IMR-90 (cell line): ENCODE measurements at regions not wholly inside any gene's neighbourhood (a gene's known extent, or its start where the extent isn't known, plus 50 kb on each side); places are given as distances from the start of the nearest gene placed in this dataset.

ENCODE experiments used
- ATAC-seq: fragments of 200-7000 bp; cut with Tn5 transposase; 2 replicates; pipeline ENCODE4 v1.9.1; 2020; ENCODE audit warnings: low read depth, mild to moderate bottlenecking, moderate library complexity
- BruUV-seq: library from RNA; stranded (reverse); fragments of 400-500 nt; replicated peaks from 2 replicates; lab custom pipeline; 2021; lab: Mats Ljungman, UMichigan
- CTCF ChIA-PET: fragments of 300-600 bp; formaldehyde crosslinking; extraction: SDS; loops from one replicate; lab custom pipeline; 2021; ENCODE audit warnings: antibody characterized with exemption; lab: Yijun Ruan, JAX
- POLR2A ChIA-PET: fragments of 300-600 bp; sonication (Branson Sonifier 250); formaldehyde crosslinking; loops from one replicate; lab custom pipeline; 2022; ENCODE audit warnings: antibody characterized with exemption; ENCODE audit not compliant: unreplicated experiment; lab: Charles Lee
- DNase-seq: peaks from one replicate; pipeline ENCODE4 v3.0.0; 2013
- H2AFZ ChIP-seq: replicated peaks from 2 replicates; pipeline ENCODE3; 2013; ENCODE audit warnings: low read length, mild to moderate bottlenecking; ENCODE audit not compliant: poor library complexity
- H2AK5ac ChIP-seq: 2 replicates; pipeline ENCODE4 v1.6.1; 2013; ENCODE audit warnings: low read depth, low read length, inconsistent platforms
- H2AK9ac ChIP-seq: replicated peaks from 2 replicates; pipeline ENCODE3; 2013; ENCODE audit warnings: mild to moderate bottlenecking, low read depth, low read length, moderate library complexity; ENCODE audit not compliant: poor library complexity
- H2BK120ac ChIP-seq: 2 replicates; pipeline ENCODE4 v1.6.1; 2013; ENCODE audit warnings: low read depth, low read length, inconsistent platforms
- H2BK15ac ChIP-seq: 3 replicates; pipeline ENCODE4 v1.6.1; 2013; ENCODE audit warnings: low read depth, low read length, inconsistent platforms
- H2BK20ac ChIP-seq: 2 replicates; pipeline ENCODE4 v1.6.1; 2013; ENCODE audit warnings: low read depth, mild to moderate bottlenecking, inconsistent platforms, low read length, moderate library complexity
- H2BK5ac ChIP-seq: 2 replicates; pipeline ENCODE4 v1.6.1; 2013; ENCODE audit warnings: mild to moderate bottlenecking, low read depth, low read length, inconsistent platforms; ENCODE audit not compliant: poor library complexity, severe bottlenecking
- H3K14ac ChIP-seq: replicated peaks from 2 replicates; pipeline ENCODE4 v1.6.1; 2013; ENCODE audit warnings: low read depth, low read length, inconsistent platforms
- H3K18ac ChIP-seq: 2 replicates; pipeline ENCODE4 v1.6.1; 2013; ENCODE audit warnings: low read depth, low read length, control low read depth
- H3K23ac ChIP-seq: 2 replicates; pipeline ENCODE4 v1.6.1; 2013; ENCODE audit warnings: low read depth, low read length, inconsistent platforms
- H3K27ac ChIP-seq: 2 replicates; pipeline ENCODE4 v1.5.1; 2013; ENCODE audit warnings: mild to moderate bottlenecking, control low read depth, low read length; ENCODE audit not compliant: insufficient read depth
- H3K27me3 ChIP-seq: 2 replicates; pipeline ENCODE4 v1.6.1; 2013; ENCODE audit warnings: low read length; ENCODE audit not compliant: control insufficient read depth, insufficient read depth
- H3K36me3 ChIP-seq: 2 replicates; pipeline ENCODE4 v1.6.1; 2013; ENCODE audit warnings: low read length, mixed read lengths; ENCODE audit not compliant: control insufficient read depth, insufficient read depth
- H3K4ac ChIP-seq: 2 replicates; pipeline ENCODE4 v1.6.1; 2013; ENCODE audit warnings: low read depth, low read length, inconsistent platforms
- H3K4me1 ChIP-seq: 2 replicates; pipeline ENCODE4 v1.6.1; 2013; ENCODE audit warnings: low read length, mixed read lengths; ENCODE audit not compliant: control insufficient read depth, insufficient read depth
- H3K4me2 ChIP-seq: 2 replicates; pipeline ENCODE4 v1.6.1; 2013; ENCODE audit warnings: low read depth, mild to moderate bottlenecking, control low read depth, low read length, moderate library complexity
- H3K4me3 ChIP-seq: 2 replicates; pipeline ENCODE4 v1.5.1; 2013; ENCODE audit warnings: low read depth, mild to moderate bottlenecking, control low read depth, low read length, moderate library complexity; ENCODE audit not compliant: insufficient read depth
- H3K56ac ChIP-seq: 2 replicates; pipeline ENCODE4 v1.6.1; 2013; ENCODE audit warnings: low read length, inconsistent platforms; ENCODE audit not compliant: insufficient read depth; ENCODE audit errors: extremely low read depth
- H3K79me1 ChIP-seq, 2 experiments: 2 replicates each; pipeline ENCODE4 v1.6.1; 2013; ENCODE audit warnings: low read length in 2 of 2, inconsistent platforms in 1 of 2, low read depth in 1 of 2
- H3K9ac ChIP-seq: 2 replicates; pipeline ENCODE4 v1.6.1; 2013; ENCODE audit warnings: low read depth, low read length, control low read depth
- H3K9me1 ChIP-seq: 2 replicates; pipeline ENCODE4 v1.6.1; 2013; ENCODE audit warnings: low read length, inconsistent platforms; ENCODE audit not compliant: insufficient read depth
- H3K9me3 ChIP-seq: 2 replicates; pipeline ENCODE4 v1.6.1; 2013; ENCODE audit warnings: low read length; ENCODE audit not compliant: control insufficient read depth, insufficient read depth
- H4K20me1 ChIP-seq: 2 replicates; pipeline ENCODE4 v1.6.1; 2013; ENCODE audit warnings: low read length, inconsistent platforms; ENCODE audit not compliant: insufficient read depth
- H4K5ac ChIP-seq: 2 replicates; pipeline ENCODE4 v1.6.1; 2013; ENCODE audit warnings: mild to moderate bottlenecking, low read depth, low read length, control low read depth
- H4K8ac ChIP-seq, 2 experiments: 2 replicates each; pipeline ENCODE4 v1.6.1; 2013; ENCODE audit warnings: low read depth in 2 of 2, low read length in 2 of 2, control low read depth in 1 of 2, inconsistent platforms in 1 of 2
- H4K91ac ChIP-seq: 2 replicates; pipeline ENCODE4 v1.6.1; 2013; ENCODE audit warnings: low read depth, low read length, inconsistent platforms; ENCODE audit not compliant: insufficient read depth
- BHLHE40 ChIP-seq: fragments of 150-350 bp; IDR thresholded peaks from 2 replicates; pipeline ENCODE4 v1.6.1; 2016; ENCODE audit warnings: mild to moderate bottlenecking, low read depth, low read length
- CEBPB ChIP-seq: IDR thresholded peaks from 2 replicates; pipeline ENCODE4 v1.6.1; 2012; ENCODE audit warnings: low read depth, low read length, improper control_type of control experiment
- CHD1 ChIP-seq: IDR thresholded peaks from 2 replicates; pipeline ENCODE4 v1.6.1; 2012; ENCODE audit warnings: low read depth, low read length, improper control_type of control experiment
- CTCF ChIP-seq: conservative IDR thresholded peaks from 2 replicates; pipeline ENCODE4 v1.5.1; 2012; ENCODE audit warnings: mild to moderate bottlenecking, low read depth, low read length, improper control_type of control experiment
- ELK1 ChIP-seq: fragments of 150-350 bp; IDR thresholded peaks from 2 replicates; pipeline ENCODE4 v1.6.1; 2016; ENCODE audit warnings: low read depth, mild to moderate bottlenecking, low read length, moderate library complexity, borderline replicate concordance
- FOS ChIP-seq: fragments of 150-350 bp; IDR thresholded peaks from 2 replicates; pipeline ENCODE4 v1.6.1; 2016; ENCODE audit warnings: low read depth, low read length
- MAFK ChIP-seq: IDR thresholded peaks from 2 replicates; pipeline ENCODE4 v1.6.1; 2012; ENCODE audit warnings: low read depth, low read length, improper control_type of control experiment
- MAZ ChIP-seq: IDR thresholded peaks from 2 replicates; pipeline ENCODE4 v1.6.1; 2012; ENCODE audit warnings: low read depth, mild to moderate bottlenecking, low read length, improper control_type of control experiment, moderate library complexity, borderline replicate concordance
- MXI1 ChIP-seq: IDR thresholded peaks from 2 replicates; pipeline ENCODE4 v1.6.1; 2012; ENCODE audit warnings: low read depth, mild to moderate bottlenecking, low read length, moderate library complexity, borderline replicate concordance
- NFE2L2 ChIP-seq: fragments of 150-350 bp; IDR thresholded peaks from 2 replicates; pipeline ENCODE4 v1.6.1; 2016; ENCODE audit warnings: low read depth, mild to moderate bottlenecking, low read length
- POLR2A ChIP-seq: IDR thresholded peaks from 2 replicates; pipeline ENCODE4 v1.6.1; 2012; ENCODE audit warnings: mild to moderate bottlenecking, low read depth, low read length
- RAD21 ChIP-seq: IDR thresholded peaks from 2 replicates; pipeline ENCODE4 v1.6.1; 2012; ENCODE audit warnings: low read length, improper control_type of control experiment
- RCOR1 ChIP-seq: IDR thresholded peaks from 2 replicates; pipeline ENCODE4 v1.6.1; 2012; ENCODE audit warnings: mild to moderate bottlenecking, low read length, improper control_type of control experiment; ENCODE audit not compliant: insufficient replicate concordance
- RFX5 ChIP-seq: IDR thresholded peaks from 2 replicates; pipeline ENCODE4 v1.8.0; 2012; ENCODE audit warnings: low read depth, mild to moderate bottlenecking, low read length, moderate library complexity
- SMC3 ChIP-seq: fragments of 150-350 bp; IDR thresholded peaks from 2 replicates; pipeline ENCODE4 v1.6.1; 2016; ENCODE audit warnings: low read depth, mild to moderate bottlenecking, antibody characterized with exemption, low read length, moderate library complexity
- USF2 ChIP-seq: fragments of 150-350 bp; IDR thresholded peaks from 2 replicates; pipeline ENCODE4 v1.6.1; 2017; ENCODE audit warnings: mild to moderate bottlenecking, antibody characterized with exemption, low read length, low read depth
- WGBS, 2 experiments: methylation state at CpG; one replicate each; pipeline versions ENCODE4 v1.1.5 to v1.1.7; 2013; ENCODE audit warnings: missing lambda C conversion rate in 2 of 2; ENCODE audit not compliant: insufficient read length in 1 of 2; ENCODE audit errors: extremely low coverage in 2 of 2; 5-methylcytosine and 5-hydroxymethylcytosine counted together
- dilution Hi-C: fragments of 300-500 bp; cut with HindIII; formaldehyde crosslinking; loops from one replicate; pipeline ENCODE4 v1.14.3; 2018; ENCODE audit warnings: low sequenced_read_pairs; ENCODE audit not compliant: unreplicated experiment
- in situ Hi-C: fragments of 300-500 bp; cut with MboI; formaldehyde crosslinking; loops from 3 replicates; pipeline ENCODE4 v1.14.3; 2019; ENCODE audit warnings: low sequenced_read_pairs, inconsistent platforms, mixed read lengths
- intact Hi-C: fragments of 100-400 bp; cut with micrococcal nuclease; formaldehyde crosslinking; loops from 2 replicates; pipeline ENCODE4 v1.10.0; 2022

- ChIA-PET CTCF (no interaction called here), POLR2A (no interaction called here)
- Histone ChIP-seq H2AK5ac (no peak overlapping the region), H3K9ac (no peak overlapping the region), H3K9me1 (no peaks in the 10 kb centered on the region), H3K14ac (no peak overlapping the region), H3K4ac (no peak overlapping the region), H3K36me3 (no peaks in the 10 kb centered on the region), H3K56ac (no peak overlapping the region), H3K4me1 (no peaks in the 10 kb centered on the region), H3K4me2 (no peak overlapping the region), H2BK20ac (no peak overlapping the region), H3K27ac (no peak overlapping the region), H2AK9ac (no peak overlapping the region), H3K23ac (no peak overlapping the region), H3K18ac (no peak overlapping the region), H4K20me1 (no peaks in the 10 kb centered on the region), H4K5ac (no peak overlapping the region), H2BK15ac (no peak overlapping the region), H2BK5ac (no peak overlapping the region), H3K27me3 (peaks cover 1% of the 10 kb centered on the region; the same call in 1 of the 2 replicates), H3K9me3 (peaks cover under 1% of the 10 kb centered on the region; the same call in 1 of the 2 replicates), H2AFZ (no peak overlapping the region), H3K79me1 (no peaks in the 10 kb centered on the region), H4K8ac (no peak overlapping the region), H4K91ac (no peak overlapping the region), H3K4me3 (no peak overlapping the region), H2BK120ac (no peak overlapping the region)
- no TSS peak for BruUV-seq
- DNase-seq (no peak), ATAC-seq (no peak; the same call in 1 of the 2 replicates)
- TF ChIP-seq NFE2L2 (no peak), POLR2A (no peak), BHLHE40 (no peak), SMC3 (no peak), CHD1 (no peak), MAZ (no peak), RFX5 (no peak), CEBPB (no peak), USF2 (no peak), RAD21 (no peak), MXI1 (no peak), ELK1 (no peak), MAFK (no peak), RCOR1 (no peak), CTCF (no peak), FOS (no peak)
- dilution Hi-C loops (no loop called here), intact Hi-C loops (no loop called here), in situ Hi-C loops (no loop called here)
- no CpG with 5 or more reads among the region's 2 CpGs for WGBS, 2 experiments
Measured at GRCh38 chr1:98557895-98558294, 103.6 kb upstream of the SNX7 start.
